Body of pancreas (tissue), 4 donors: ENCODE measurements at regions not wholly inside any gene's neighbourhood (a gene's known extent, or its start where the extent isn't known, plus 50 kb on each side); places are given as distances from the start of the nearest gene placed in this dataset.

Experiments
- ATAC-seq: fragments of 150-250 bp; one replicate; pipeline ENCODE4 v1.9.1; 2016
- DNase-seq, 4 donors: peaks; one replicate each; pipeline ENCODE4 v3.0.0-alpha.2; 2019
- H3K27ac ChIP-seq, 4 donors: fragments of 200-600 bp; sonication (generic); 1 replicate in 3 of 4; 2 replicates in 1 of 4; pipeline versions ENCODE4 v1.5.1 to v1.6.1; 2016 to 2019; ENCODE audit warnings: mild to moderate bottlenecking in 1 of 4, mixed read lengths in 1 of 4, moderate library complexity in 1 of 4
- H3K27me3 ChIP-seq, 2 donors: fragments of 200-600 bp; sonication (generic); one replicate each; pipeline ENCODE4 v1.6.0; 2016; ENCODE audit warnings: mild to moderate bottlenecking in 1 of 2
- H3K36me3 ChIP-seq, 2 donors: fragments of 200-600 bp; sonication (generic); replicated peaks in 1 of 2; 2 replicates each; pipeline ENCODE4 v1.5.1; 2016; ENCODE audit warnings: low read depth in 2 of 2; ENCODE audit not compliant: insufficient read depth in 1 of 2
- H3K4me1 ChIP-seq: fragments of 200-600 bp; sonication (generic); one replicate; pipeline ENCODE4 v1.6.0; 2016
- H3K4me3 ChIP-seq, 2 donors: fragments of 200-600 bp; sonication (generic); 1 replicate in 1 of 2; 2 replicates in 1 of 2; pipeline ENCODE4 v1.5.1; 2016 to 2019
- H3K9me3 ChIP-seq, 3 donors: fragments of 200-600 bp; sonication (generic); 1 replicate in 2 of 3; 2 replicates in 1 of 3; pipeline ENCODE4 v1.5.1; 2016
- CTCF ChIP-seq, 7 experiments: fragments of 450-650 bp in 4 of 7; fragments of 200-600 bp in 3 of 7; sonication (generic) in 3 of 7; IDR thresholded peaks; one replicate each; pipeline ENCODE4 v1.5.1; 2016 to 2019; ENCODE audit warnings: antibody characterized with exemption in 7 of 7
- POLR2A ChIP-seq, 3 donors: fragments of 450-650 bp; IDR thresholded peaks; one replicate each; pipeline ENCODE4 v1.6.1; 2016; ENCODE audit warnings: antibody characterized with exemption in 3 of 3, mild to moderate bottlenecking in 2 of 3
- WGBS, 2 donors: methylation state at CpG; one replicate each; pipeline ENCODE4 v1.1.5; 2017; 5-methylcytosine and 5-hydroxymethylcytosine counted together
- intact Hi-C: fragments of 100-400 bp; cut with DNase I; formaldehyde crosslinking; loops from one replicate; pipeline ENCODE4 v1.15.1; 2023

DNA sequence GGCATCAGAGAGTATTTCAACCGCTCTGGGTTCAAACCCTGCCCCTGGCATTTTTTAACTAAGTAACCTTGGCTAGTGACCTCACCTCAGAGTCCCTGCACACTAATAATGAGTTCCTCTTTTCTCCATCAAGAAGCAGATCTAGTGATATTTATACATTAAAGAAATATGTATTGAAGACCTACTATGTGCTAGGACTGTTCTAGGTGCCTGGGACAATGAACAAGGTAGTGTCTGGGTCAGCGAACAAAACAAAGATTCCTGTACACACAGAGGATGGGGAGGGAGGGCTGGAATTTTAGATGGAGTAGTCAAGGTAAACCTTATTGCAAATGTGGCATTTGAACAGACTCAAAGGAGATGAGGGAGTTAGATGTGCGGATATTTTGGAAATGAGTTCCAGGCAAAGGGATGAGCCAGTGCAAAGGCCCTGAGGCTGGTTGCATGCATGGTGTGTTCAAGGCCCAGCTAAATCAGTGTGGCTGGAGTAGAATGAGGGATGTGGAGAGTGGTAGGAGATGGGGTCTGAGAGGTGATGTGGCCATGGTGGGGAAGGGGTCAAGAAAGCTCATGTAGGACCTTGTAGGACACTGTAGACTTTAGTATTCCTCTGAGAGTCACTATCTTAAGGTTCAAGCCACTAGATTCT, 57.6 kb upstream of the FZD7 start:
- Histone ChIP-seq H3K9me3 (no peaks in the 10 kb centered on the region), H3K36me3 (no peaks in the 10 kb centered on the region), H3K4me3 (no peak overlapping the region), H3K27me3 (no peaks in the 10 kb centered on the region), H3K4me1 (no peaks in the 10 kb centered on the region), H3K27ac (no peak overlapping the region)
- no peak for DNase-seq
- no peak for ATAC-seq
- intact Hi-C loops: no loop called here
- 88 to 94% methylated on average over 3 of the region's 3 CpGs for WGBS, 2 donors
- TF ChIP-seq CTCF (IDR thresholded peaks at IDR 0.05): no peak
- TF ChIP-seq POLR2A (IDR thresholded peaks at IDR 0.05): no peak

DNA sequence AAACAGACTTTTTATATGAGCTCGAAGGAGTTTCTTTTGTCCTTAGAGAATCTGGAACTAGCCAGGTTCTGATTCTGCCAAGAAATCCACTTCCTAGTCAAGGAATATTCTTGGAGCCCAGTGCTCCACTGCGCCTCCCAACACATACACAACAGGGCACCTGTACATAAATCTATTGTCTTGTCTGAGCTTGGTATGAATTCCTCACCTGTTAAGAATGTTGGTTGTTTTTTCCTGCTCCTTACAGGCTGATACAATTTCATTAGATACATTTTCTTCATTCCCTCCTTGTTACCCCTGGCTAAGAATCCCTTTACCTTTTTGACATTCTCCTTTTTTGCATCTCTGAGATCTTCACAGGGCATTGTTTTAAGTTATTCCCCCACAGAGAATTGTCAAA, 56.0 kb upstream of the FZD7 start:
- Histone ChIP-seq H3K27ac (no peak overlapping the region), H3K36me3 (no peaks in the 10 kb centered on the region), H3K27me3 (no peaks in the 10 kb centered on the region), H3K9me3 (no peaks in the 10 kb centered on the region), H3K4me3 (no peak overlapping the region), H3K4me1 (no peaks in the 10 kb centered on the region)
- 41 to 77% methylated on average over 2 of the region's 2 CpGs for WGBS, 2 donors
- ATAC-seq (no peak), DNase-seq (no peak)
- intact Hi-C loops: no loop called here
- TF ChIP-seq CTCF (IDR thresholded peaks at IDR 0.05): no peak
- TF ChIP-seq POLR2A (IDR thresholded peaks at IDR 0.05): no peak

GRCh38 chr2:201978333-201978732, 55.3 kb upstream of the FZD7 start:
- Histone ChIP-seq H3K9me3 (no peaks in the 10 kb centered on the region), H3K4me1 (no peaks in the 10 kb centered on the region), H3K27me3 (no peaks in the 10 kb centered on the region), H3K4me3 (no peak overlapping the region), H3K36me3 (no peaks in the 10 kb centered on the region), H3K27ac (no peak overlapping the region)
- 84 to 91% methylated on average over 4 of the region's 4 CpGs for WGBS, 2 donors
- ATAC-seq: no peak
- intact Hi-C loops: no loop called here
- no peak for DNase-seq
- TF ChIP-seq CTCF (IDR thresholded peaks at IDR 0.05) (no peak), POLR2A (IDR thresholded peaks at IDR 0.05) (no peak)

DNA sequence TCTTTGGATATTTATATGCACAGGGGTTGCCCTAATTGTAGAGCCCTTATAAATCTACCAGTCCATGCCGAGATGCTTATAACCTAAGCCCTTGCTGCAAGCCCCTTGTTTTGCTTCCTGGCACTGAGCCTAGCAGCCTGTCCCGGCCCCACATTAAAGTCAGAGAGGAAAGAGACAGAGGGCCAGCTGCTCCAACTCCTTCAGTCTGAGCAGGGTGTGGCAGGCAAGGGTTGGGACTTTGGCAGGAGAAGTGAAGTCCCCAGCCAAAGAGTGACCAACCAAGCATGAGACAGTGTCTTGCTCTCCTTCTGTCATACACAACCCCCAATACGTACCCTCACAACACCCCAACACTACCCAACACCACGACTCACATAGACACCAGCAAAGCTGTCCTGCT, 54.7 kb upstream of the FZD7 start:
- H3K36me3 ChIP-seq: no peaks in the 10 kb centered on the region
- DNase-seq (no peak), ATAC-seq (no peak)
- no peaks in the 10 kb centered on the region for H3K9me3 ChIP-seq
- TF ChIP-seq POLR2A (IDR thresholded peaks at IDR 0.05) (no peak), CTCF (IDR thresholded peaks at IDR 0.05) (no peak)
- H3K27me3 ChIP-seq: no peaks in the 10 kb centered on the region
- 66 to 75% methylated on average over 4 of the region's 4 CpGs for WGBS, 2 donors
- no peak overlapping the region for H3K27ac ChIP-seq
- H3K4me3 ChIP-seq: no peak overlapping the region
- intact Hi-C loops: no loop called here
- H3K4me1 ChIP-seq: no peaks in the 10 kb centered on the region

- intact Hi-C loops: no loop called here
- Histone ChIP-seq H3K27ac (no peak overlapping the region), H3K9me3 (no peaks in the 10 kb centered on the region), H3K4me1 (peaks cover 6% of the 10 kb centered on the region), H3K36me3 (no peaks in the 10 kb centered on the region), H3K4me3 (no peak overlapping the region), H3K27me3 (no peaks in the 10 kb centered on the region)
- ATAC-seq (no peak), DNase-seq (no peak)
- TF ChIP-seq POLR2A (IDR thresholded peaks at IDR 0.05) (no peak), CTCF (IDR thresholded peaks at IDR 0.05) (no peak)
- WGBS, 2 donors: 65 to 71% methylated on average over 8 of the region's 8 CpGs
Observed at GRCh38 chr2:201980389-201980821, 53.2 kb upstream of the FZD7 start.
